Eye (tissue), 1 donor: ENCODE measurements at regions not wholly inside any gene's neighbourhood (a gene's known extent, or its start where the extent isn't known, plus 50 kb on each side); places are given as distances from the start of the nearest gene placed in this dataset.

Experiments used
- DNase-seq: peaks from one replicate; pipeline ENCODE4 v3.0.0-alpha.2; 2015

GRCh38 chr4:163623787-163624186 is 129.3 kb downstream of the TMA16 start:
- no peak for DNase-seq

DNA sequence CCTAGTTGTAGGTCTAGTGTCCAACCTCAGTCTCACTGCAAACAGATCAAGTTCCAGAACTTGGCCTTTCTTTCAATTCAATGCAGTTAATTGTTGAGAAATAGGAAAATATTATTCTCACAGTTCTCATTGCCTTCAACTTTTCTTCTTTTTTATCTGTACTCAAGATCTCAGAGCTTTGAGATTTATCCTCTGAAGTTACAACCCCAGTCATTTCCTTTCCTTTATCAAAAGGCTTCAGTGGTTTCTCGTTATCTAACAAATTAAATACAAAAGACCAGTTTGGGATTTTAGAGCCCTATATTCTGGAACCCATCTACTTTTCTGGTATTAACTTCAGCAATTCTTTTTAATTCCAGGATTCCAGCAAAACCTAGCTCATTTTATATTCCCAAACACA is 130.2 kb downstream of the TMA16 start:
- no peak for DNase-seq

DNA sequence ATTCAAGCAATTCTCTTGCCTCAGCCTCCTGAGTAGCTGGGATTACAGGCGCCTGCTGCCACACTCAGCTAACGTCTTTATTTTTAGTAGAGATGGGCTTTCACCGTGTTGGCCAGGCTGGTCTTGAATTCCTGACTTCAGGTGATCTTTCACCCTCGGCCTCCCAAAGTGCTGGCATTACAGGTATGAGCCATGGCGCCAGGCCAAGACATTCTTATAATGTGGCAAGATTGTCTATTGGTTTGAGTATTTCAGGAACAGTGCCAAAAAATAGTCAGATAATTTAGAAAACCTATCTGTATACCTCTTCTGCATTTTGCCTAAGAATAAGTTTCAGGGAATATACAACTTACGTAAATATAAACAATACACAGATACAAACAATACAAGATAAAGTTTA is 136.8 kb downstream of the TMA16 start:
- no peak for DNase-seq

DNA sequence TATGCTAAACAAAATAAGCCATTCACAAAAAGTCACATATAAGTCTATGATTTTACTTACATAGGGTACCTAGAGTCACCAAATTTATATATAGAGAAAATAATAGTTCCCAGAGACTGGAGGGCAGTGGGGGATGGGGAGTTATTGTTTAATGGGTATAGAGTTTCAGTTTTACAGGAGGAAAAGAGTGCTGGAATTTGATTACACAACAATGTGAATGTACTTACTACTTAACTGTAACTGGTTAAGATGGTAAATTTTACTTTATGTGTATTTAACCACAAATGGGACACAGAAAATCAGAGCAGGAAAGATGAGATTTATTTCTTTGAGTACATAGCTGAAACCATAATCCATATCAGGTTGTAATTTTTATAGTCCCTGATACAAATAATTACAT is 144.4 kb downstream of the TMA16 start:
- no peak for DNase-seq

GRCh38 chr4:163649557-163650091 is 155.1 kb downstream of the TMA16 start:
- no peak for DNase-seq

- DNase-seq: no peak
These were observed 157.3 kb downstream of the TMA16 start for GRCh38 chr4:163651761-163652160.

DNA sequence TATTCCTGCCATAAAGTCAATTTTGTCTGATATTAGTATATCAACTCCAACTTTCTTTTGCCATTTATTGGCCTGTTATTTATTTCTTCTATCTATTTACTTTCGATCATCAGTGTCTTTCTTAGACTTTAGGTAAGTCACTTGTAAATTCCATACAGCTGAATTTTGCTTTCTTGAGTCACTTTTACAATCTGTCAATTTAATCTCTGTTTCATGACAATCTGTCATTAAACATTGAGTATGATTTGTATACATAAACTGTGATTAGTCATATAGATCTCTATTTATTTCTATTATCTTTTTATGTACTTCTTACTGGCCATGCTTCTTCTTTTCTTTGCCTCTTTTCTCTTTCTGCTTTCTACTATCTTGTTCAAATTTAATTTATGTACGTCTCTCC is 160.1 kb downstream of the TMA16 start:
- DNase-seq: no peak

DNA sequence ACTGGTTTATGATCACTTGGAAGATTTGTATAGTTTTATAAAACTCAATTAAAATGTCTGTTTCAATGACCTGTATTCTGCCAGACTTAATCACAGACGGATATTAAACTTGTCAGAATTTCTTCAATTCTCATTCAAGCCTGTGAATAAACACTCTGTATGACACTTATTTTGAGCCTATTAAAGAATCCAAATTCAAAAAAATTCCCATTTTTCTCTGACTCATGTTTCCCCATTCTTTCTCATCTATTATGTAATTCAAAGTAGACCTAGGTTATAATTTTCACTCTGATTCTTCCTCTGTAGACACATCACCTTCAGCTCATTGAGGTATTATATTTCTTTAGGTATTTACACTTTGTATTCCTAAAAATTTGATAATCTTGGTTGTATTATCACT is 166.1 kb downstream of the TMA16 start:
- no peak for DNase-seq

- no peak for DNase-seq
These were observed 168.3 kb downstream of the TMA16 start for GRCh38 chr4:163662768-163663167.

DNA sequence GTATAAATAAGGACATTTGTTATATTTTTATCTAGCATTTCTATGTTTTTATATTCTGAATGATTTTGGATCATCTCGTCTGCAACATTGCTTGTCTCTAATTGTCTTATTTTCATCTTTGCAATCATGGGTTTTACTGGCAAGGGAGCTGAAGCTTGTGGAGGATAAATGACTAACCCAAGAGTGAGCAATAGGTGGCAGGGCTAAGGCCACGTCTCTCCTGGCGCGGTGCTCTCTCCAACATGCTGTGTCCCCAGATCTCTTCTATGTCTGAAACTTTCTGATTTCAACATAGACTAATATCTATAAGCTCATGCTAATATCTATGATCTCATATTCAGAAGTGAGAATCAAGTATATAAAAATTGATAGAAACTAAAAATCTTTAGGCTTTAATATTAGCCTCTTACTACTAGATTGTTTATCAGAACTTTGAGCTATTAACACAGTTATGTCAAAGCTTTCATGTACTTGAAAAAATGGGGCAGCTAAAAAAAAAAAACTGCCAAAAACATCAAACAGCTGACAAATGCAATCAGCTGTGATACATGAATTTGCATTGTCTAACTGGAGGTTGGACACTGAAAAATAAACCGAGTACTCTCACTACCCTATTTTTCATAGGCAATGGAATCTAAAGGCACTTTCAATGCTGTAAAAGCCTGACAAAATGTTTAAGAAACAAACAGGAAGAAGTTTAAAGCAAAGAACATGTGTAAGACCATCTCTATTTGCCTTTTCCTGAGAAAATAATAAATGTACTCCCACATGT is 169.2 kb downstream of the TMA16 start:
- DNase-seq: peak; percentile 45

- no peak for DNase-seq
These were observed 170.6 kb downstream of the TMA16 start for GRCh38 chr4:163665101-163665500.

DNA sequence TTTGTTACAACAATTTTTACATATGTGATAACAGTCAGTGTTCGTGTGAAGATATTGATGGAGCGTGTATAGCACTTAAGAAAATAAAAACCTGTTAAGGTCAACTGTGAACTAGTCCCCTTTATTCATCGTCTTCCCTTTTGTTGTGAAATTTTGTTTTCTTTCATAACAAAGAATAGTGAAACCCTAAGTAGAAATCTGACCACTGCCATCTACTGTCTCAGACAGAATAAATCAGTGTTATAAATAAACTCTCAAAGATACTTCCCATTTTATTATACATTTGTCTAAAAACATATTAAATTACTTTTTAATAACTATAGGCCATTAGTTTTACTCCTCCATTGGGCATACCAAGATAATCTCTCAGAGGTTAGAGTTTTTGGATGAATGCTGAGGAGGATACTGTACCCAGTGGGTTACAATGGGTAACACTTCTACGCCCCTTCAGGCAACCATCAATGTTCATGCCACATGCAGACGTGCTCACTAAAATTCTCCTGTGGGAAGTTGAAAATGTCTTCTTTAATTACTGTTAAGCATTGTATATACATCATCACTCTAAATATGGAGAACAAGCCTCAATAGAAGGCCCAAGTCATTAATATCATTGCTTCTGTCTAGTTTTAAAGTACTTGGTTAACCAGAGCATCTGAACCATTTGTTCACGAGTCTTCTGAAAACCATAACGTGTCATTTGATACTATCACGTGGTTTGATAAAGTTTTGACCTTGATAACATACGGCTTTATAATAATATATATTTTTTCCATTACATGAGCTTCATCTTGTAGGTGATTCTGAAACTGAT is 171.2 kb downstream of the TMA16 start:
- no peak for DNase-seq

DNA sequence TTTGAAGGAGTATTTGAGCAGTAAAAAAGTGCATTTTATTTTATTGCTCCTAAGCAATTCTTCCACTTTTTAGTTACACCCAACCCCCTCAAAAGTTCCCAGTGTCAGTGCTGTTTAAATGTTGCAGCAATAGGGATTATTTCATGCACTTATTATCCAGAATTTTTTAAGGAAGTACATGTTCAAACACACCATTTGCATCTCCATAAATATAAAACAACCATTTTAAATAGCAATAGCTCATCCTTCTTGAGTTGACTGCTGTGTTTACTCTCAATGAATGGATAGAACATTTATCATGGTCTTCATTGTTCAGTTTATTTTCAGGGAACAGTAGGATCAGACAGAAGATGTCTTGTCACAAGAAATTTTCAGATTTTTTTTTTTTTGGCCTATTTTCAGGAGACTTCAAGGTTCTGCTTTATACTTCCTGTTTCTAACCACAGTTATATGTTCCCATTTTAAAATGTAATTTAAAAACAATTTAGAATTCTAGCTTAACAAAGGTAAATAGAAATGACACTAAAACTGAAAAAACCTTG is 171.9 kb downstream of the TMA16 start:
- no peak for DNase-seq

DNA sequence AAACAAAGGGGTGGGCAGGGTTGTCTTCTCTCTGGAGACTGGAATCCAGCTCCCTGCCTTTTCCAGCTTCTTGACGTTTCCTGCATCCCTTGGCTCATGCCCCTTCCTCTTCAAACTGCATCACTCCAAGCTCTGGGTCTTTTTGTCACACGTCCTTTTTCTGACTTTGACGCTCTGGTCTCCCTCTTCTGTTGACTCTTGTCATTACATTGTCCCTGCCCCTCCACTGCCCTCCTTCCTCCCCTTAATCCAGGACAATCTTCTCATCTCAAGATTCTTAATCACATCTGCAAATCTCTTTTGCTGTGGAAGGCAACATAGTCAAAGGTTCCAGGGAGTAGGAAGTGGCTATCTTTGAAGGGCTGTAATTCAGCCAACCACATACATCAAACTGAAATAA is 178.3 kb downstream of the TMA16 start:
- no peak for DNase-seq

- no peak for DNase-seq
These were observed 179.6 kb downstream of the TMA16 start for GRCh38 chr4:163673848-163674697.

DNA sequence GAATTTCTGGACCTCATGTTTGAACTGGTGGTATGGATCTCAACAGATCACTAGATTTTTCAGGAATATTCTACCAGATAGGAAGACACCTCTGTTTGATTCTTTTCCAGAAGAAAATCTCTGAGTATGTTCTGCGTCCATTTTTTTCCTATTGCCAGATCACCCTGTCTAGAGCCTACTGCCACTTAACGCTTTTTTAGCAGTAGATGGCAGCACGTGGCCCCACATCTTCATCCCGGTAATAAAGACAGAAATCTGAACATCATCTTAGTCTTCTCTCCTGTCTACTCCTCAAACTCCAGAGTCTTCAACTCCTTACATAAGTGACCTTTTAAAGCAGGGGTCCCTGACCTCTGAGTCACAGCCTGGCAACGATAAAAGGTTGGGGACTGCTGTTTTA is 184.7 kb downstream of the TMA16 start:
- DNase-seq: no peak

GRCh38 chr4:163680386-163681098 is 186.1 kb downstream of the TMA16 start:
- DNase-seq: no peak

- DNase-seq: peak; percentile 17
These were observed 186.8 kb downstream of the TMA16 start for GRCh38 chr4:163681208-163681821.

- no peak for DNase-seq
These were observed 194.4 kb downstream of the TMA16 start for GRCh38 chr4:163688856-163689255.

DNA sequence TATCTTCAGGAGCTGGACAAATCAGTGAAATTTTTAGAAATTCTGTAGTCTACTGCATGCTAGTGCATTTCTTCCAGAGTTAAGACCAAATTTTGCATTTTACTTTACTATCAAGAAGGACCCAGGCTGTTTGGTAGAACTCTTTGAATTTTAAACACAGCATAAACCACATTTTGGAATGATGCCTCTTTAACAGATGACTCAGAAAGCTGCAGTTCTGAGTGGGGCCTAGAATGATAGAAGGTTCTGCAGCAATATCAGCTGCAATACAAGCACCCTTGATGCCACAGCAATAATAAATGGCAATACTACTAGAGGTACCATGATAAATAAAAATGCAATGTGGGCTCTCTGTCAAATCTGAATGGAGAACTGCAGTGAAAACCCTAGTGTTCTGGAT is 198.7 kb downstream of the TMA16 start:
- DNase-seq: no peak

- DNase-seq: no peak
These were observed 199.3 kb downstream of the TMA16 start for GRCh38 chr4:163693776-163694175.

- DNase-seq: no peak
These were observed 199.9 kb downstream of the TMA16 start for GRCh38 chr4:163694385-163694784.
